Keratinocyte (primary cell): ENCODE measurements at regions not wholly inside any gene's neighbourhood (a gene's known extent, or its start where the extent isn't known, plus 50 kb on each side); places are given as distances from the start of the nearest gene placed in this dataset.

Experiments used
- DNase-seq: peaks from one replicate; pipeline ENCODE4 v3.0.0-alpha.2; 2011; ENCODE audit warnings: low read depth, missing footprints, low spot score
- FAIRE-seq: peaks from 2 replicates; lab custom pipeline; 2011; peaks lifted over from hg19 to GRCh38; lab: Jason Lieb, UNC
- H2AFZ ChIP-seq: 2 replicates; pipeline ENCODE4 v1.6.0; 2012; ENCODE audit warnings: low read length, control low read depth, inconsistent platforms; ENCODE audit not compliant: control insufficient read depth
- H3K27ac ChIP-seq: 2 replicates; pipeline ENCODE4 v1.5.1; 2011; ENCODE audit warnings: low read length; ENCODE audit not compliant: control insufficient read depth, insufficient read depth
- H3K27me3 ChIP-seq: 3 replicates; pipeline ENCODE4 v1.6.0; 2011; ENCODE audit warnings: low read length; ENCODE audit not compliant: control insufficient read depth, insufficient read depth; ENCODE audit errors: extremely low read depth
- H3K36me3 ChIP-seq, 2 experiments: 2 replicates in 1 of 2; 3 replicates in 1 of 2; pipeline ENCODE4 v1.5.1; 2011; ENCODE audit warnings: low read length in 2 of 2, mild to moderate bottlenecking in 1 of 2; ENCODE audit not compliant: control insufficient read depth in 2 of 2, insufficient read depth in 2 of 2; ENCODE audit errors: extremely low read depth in 1 of 2
- H3K4me1 ChIP-seq: 3 replicates; pipeline ENCODE4 v1.5.1; 2011; ENCODE audit warnings: low read length; ENCODE audit not compliant: control insufficient read depth, insufficient read depth; ENCODE audit errors: extremely low read depth
- H3K4me2 ChIP-seq: 3 replicates; pipeline ENCODE4 v1.6.0; 2011; ENCODE audit warnings: low read depth, low read length; ENCODE audit not compliant: control insufficient read depth, insufficient read depth; ENCODE audit errors: extremely low read depth
- H3K4me3 ChIP-seq, 3 experiments: fragments of 200-600 bp in 1 of 3; sonication (generic) in 1 of 3; 2 replicates in 2 of 3; 3 replicates in 1 of 3; pipeline ENCODE4 v1.5.1; 2011 to 2016; ENCODE audit warnings: low read length in 3 of 3, mild to moderate bottlenecking in 3 of 3, control low read depth in 2 of 3, inconsistent platforms in 1 of 3, low read depth in 1 of 3, mixed read lengths in 1 of 3, mixed run types in 1 of 3, moderate library complexity in 1 of 3; ENCODE audit not compliant: control insufficient read depth in 2 of 3, insufficient read depth in 2 of 3; ENCODE audit errors: extremely low read depth in 1 of 3
- H3K79me2 ChIP-seq: 2 replicates; pipeline ENCODE4 v1.6.0; 2012; ENCODE audit warnings: low read length; ENCODE audit not compliant: control insufficient read depth, insufficient read depth
- H3K9ac ChIP-seq: 3 replicates; pipeline ENCODE4 v1.6.0; 2011; ENCODE audit warnings: low read length; ENCODE audit not compliant: control insufficient read depth, insufficient read depth; ENCODE audit errors: extremely low read depth
- H3K9me1 ChIP-seq: 3 replicates; pipeline ENCODE4 v1.6.0; 2011; ENCODE audit warnings: low read length; ENCODE audit not compliant: control insufficient read depth, insufficient read depth; ENCODE audit errors: extremely low read depth
- H3K9me3 ChIP-seq: 2 replicates; pipeline ENCODE4 v1.5.1; 2012; ENCODE audit warnings: low read depth, low read length; ENCODE audit not compliant: control insufficient read depth
- H4K20me1 ChIP-seq: 3 replicates; pipeline ENCODE4 v1.6.0; 2011; ENCODE audit warnings: low read length; ENCODE audit not compliant: control insufficient read depth, insufficient read depth; ENCODE audit errors: extremely low read depth
- CTCF ChIP-seq, 3 experiments: IDR thresholded peaks in 1 of 3; conservative IDR thresholded peaks in 1 of 3; optimal IDR thresholded peaks in 1 of 3; 2 replicates in 2 of 3; 3 replicates in 1 of 3; pipeline versions ENCODE3 to v1.5.1; 2011; ENCODE audit warnings: low read length in 3 of 3, mild to moderate bottlenecking in 3 of 3, moderate library complexity in 2 of 3, control low read depth in 1 of 3, inconsistent platforms in 1 of 3; ENCODE audit not compliant: insufficient read depth in 2 of 3; ENCODE audit errors: extremely low read depth in 1 of 3
- EZH2 ChIP-seq: IDR thresholded peaks from one replicate; pipeline ENCODE4 v1.6.1; 2012; ENCODE audit warnings: inconsistent platforms, mild to moderate bottlenecking, low read length, moderate library complexity
- dilution Hi-C: fragments of 300-500 bp; cut with MboI; formaldehyde crosslinking; loops from one replicate; pipeline ENCODE4 v1.7.0; 2020; ENCODE audit warnings: low sequenced_read_pairs; ENCODE audit not compliant: extremely low pct_ligation_motif_present

DNA sequence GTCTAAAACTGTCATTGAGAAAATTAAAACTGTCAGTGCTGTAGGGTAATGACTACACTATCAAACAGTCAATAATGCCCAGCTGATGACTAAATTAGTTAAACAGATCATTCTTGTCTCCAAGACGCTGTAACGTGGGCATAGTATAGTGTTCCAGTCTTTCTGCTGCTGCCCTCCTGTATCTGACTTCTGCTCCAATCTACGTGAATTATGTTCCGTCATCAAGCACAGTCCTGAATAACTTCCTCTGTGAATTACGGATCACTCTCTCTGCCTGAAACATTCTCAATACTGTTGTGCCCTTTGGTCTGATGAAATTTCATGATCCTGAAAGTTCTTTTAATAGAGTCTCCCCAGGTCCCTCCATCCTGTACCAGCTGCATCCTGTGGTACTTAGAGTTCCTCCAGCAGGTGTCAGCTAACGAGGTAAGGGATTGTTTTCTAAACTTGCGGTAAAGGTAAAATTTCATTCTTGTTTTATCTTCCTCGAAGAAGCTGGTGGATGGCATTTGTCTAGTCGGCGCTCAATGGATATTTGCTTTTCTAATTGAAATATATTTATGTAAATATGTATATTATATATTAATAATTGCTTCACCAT, 393.5 kb upstream of the ADARB2 start:
- H3K9me1 ChIP-seq: no peaks in the 10 kb centered on the region
- no peaks in the 10 kb centered on the region for H3K79me2 ChIP-seq
- no peak overlapping the region for H3K4me2 ChIP-seq
- FAIRE-seq (no peak), DNase-seq (no peak)
- no peak overlapping the region for H2AFZ ChIP-seq
- dilution Hi-C loops: no loop called here
- no peak overlapping the region for H3K4me3 ChIP-seq
- no peaks in the 10 kb centered on the region for H3K4me1 ChIP-seq
- H3K36me3 ChIP-seq: no peaks in the 10 kb centered on the region
- no peak overlapping the region for H3K27ac ChIP-seq
- H3K27me3 ChIP-seq: no peaks in the 10 kb centered on the region
- H3K9me3 ChIP-seq: no peaks in the 10 kb centered on the region
- no peak overlapping the region for H3K9ac ChIP-seq
- no peaks in the 10 kb centered on the region for H4K20me1 ChIP-seq
- TF ChIP-seq EZH2 (no peak), CTCF (optimal IDR thresholded peaks at IDR 0.05 in 1 of 3, IDR thresholded peaks at IDR 0.05 in 1 of 3, conservative IDR thresholded peaks at IDR 0.05 in 1 of 3; ENCODE audit: extremely low read depth in 1 of 3, insufficient read depth in 2 of 3, low read length in 3 of 3) (no peak)

DNA sequence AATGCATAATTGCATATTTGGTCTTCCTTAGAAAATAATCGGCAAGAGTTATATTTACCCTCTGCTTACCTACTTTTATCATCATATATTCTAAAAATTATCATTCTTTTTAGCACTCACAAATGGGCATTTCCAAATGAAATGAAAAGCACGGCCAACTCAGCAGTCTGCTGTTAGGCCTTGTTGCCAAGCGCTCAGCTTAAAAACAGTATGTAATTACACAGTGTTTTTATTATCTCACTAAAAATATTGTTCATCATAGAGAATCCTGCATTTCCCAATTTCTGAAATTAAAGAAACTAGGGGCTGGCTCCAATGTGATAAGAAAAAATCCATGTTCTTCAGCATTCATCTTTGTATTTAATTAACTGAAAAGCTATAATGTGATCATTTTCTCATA, 391.7 kb upstream of the ADARB2 start:
- no peak for FAIRE-seq
- TF ChIP-seq CTCF (optimal IDR thresholded peaks at IDR 0.05 in 1 of 3, IDR thresholded peaks at IDR 0.05 in 1 of 3, conservative IDR thresholded peaks at IDR 0.05 in 1 of 3; ENCODE audit: extremely low read depth in 1 of 3, insufficient read depth in 2 of 3, low read length in 3 of 3) (no peak), EZH2 (no peak)

More for the DNA sequence above, 391.7 kb upstream of the ADARB2 start:
- no peaks in the 10 kb centered on the region for H3K9me1 ChIP-seq
- H3K4me2 ChIP-seq: no peak overlapping the region
- dilution Hi-C loops: no loop called here
- no peaks in the 10 kb centered on the region for H3K4me1 ChIP-seq
- H3K36me3 ChIP-seq: no peaks in the 10 kb centered on the region
- no peak overlapping the region for H2AFZ ChIP-seq
- no peak overlapping the region for H3K9ac ChIP-seq
- H3K79me2 ChIP-seq: no peaks in the 10 kb centered on the region
- no peak overlapping the region for H3K4me3 ChIP-seq
- H3K9me3 ChIP-seq: no peaks in the 10 kb centered on the region
- no peak overlapping the region for H3K27ac ChIP-seq
- H3K27me3 ChIP-seq: no peaks in the 10 kb centered on the region
- no peaks in the 10 kb centered on the region for H4K20me1 ChIP-seq
- no peak for DNase-seq
